ENCODE measurements at regions not wholly inside any gene's neighbourhood (a gene's known extent, or its start where the extent isn't known, plus 50 kb on each side); places are given as distances from the start of the nearest gene placed in this dataset.
"Not testable (repeated sequence)": the region's sequence is repeated elsewhere in the genome, so short reads cannot be mapped to it uniquely, and the experiment has no call there.

DNA sequence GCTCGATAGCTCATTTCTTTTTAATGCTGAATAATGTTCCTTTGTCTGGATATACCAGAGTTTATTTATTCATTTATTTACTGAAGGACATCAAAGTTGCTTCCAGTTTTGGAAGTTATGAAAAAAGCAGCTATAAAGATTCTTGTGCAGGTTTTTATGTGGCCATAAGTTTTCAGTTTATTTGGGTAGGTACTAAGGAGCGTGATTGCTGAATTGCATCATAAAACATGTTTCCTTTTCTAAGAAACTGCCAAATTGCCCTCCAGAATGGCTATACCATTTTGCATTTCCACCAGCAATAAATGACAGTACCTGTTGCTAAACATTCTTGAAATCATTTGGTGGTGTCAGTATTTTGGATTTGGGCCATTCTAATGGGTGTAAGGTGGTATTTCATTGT lies 1067.7 kb upstream of the SPRY2 start:
- no peak for DNase-seq

DNA sequence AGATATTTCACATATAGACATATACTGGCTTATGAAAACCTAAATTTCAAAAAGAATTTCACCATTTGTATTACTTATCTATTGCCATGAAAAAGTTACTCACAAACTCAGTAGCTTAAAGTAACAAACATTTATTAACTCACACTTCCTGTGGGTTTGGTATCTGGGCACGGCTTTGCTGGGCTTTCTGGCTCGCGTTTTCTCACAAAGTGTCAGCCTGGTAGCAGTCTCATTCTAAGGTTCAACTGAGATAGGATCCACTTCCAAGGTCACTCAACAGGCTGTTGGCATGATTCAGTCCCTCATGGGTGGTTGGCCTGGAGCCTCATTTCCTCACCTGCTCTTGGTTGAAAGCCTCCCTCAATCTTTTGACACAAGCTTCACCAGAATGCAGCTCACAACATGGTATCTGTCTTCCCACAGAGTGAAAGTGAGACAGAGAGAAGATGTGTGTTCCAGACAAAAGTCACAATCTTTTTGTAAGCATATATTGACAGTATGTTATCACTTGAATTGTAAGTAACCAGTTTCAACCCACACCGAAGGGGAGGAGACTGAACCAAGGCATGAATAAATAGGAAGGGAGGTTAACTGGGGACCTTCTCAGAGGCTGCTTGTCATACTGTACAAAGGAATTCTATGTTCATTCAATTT lies 1065.8 kb upstream of the SPRY2 start:
- no peak for DNase-seq

DNA sequence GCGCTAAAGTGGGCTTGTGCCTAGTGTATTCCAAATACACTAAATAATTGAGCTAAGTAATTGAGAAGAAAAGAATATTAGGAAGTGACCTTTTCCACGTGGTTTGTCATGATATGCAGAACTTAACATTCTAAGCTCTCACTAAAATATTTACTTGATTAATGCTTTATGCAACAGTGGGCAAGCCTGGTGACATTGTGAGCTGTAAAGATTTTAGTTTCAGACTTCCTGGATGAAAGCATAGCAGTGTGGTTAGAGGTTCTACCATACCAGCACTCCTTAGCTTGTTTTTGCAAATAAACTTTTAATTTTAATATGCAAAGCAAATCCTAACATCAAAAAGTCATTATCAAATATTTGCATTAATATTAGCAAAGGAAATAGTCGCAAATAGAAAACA lies 1065.1 kb upstream of the SPRY2 start:
- no peak for DNase-seq

- no peak for DNase-seq
These were observed 1055.3 kb upstream of the SPRY2 start for GRCh38 chr13:81396192-81396591.

GRCh38 chr13:81395368-81395767 lies 1054.4 kb upstream of the SPRY2 start:
- no peak for DNase-seq

GRCh38 chr13:81394640-81395039 lies 1053.7 kb upstream of the SPRY2 start:
- DNase-seq: no peak

DNA sequence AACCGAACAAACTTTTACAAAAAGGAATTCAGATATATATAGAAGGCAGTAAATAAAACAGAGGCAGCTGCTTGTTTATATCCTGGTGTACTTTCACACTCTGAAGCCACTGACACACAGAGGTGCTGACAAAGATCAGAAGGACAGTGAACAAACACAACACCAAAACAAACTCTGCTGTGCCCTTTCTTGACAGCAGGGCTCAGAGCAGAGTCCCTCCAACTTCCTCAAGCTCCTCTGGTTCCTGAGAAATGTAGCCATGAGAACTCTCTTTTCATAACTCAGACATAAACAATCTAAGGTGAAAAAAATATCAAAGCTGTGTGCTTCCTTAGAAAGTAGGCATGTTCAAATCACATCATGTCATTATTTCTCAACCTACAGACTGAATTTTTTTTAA lies 1052.8 kb upstream of the SPRY2 start:
- no peak for DNase-seq

DNA sequence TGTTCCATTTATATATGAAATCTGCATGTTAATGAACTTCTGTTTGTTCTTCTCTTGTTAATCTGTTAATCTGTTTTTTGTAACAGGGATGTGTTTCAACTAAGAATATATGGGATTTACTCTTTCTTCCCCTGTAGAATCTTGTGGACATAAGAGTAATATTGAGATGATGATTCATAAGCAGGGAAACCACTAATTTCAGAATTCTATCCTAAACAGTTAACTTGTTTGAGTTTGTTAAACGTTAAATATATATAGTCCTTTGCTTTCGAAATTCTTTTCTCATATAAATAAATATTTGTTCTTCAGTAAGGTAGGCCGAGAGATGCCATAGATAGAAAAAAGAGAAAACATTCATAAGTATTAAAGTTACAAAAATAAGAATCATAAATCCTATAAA lies 1052.2 kb upstream of the SPRY2 start:
- no peak for DNase-seq

GRCh38 chr13:81388400-81388799 lies 1047.5 kb upstream of the SPRY2 start:
- no peak for DNase-seq

- no peak for DNase-seq
These were observed 1042.5 kb upstream of the SPRY2 start for GRCh38 chr13:81383444-81383843.

DNA sequence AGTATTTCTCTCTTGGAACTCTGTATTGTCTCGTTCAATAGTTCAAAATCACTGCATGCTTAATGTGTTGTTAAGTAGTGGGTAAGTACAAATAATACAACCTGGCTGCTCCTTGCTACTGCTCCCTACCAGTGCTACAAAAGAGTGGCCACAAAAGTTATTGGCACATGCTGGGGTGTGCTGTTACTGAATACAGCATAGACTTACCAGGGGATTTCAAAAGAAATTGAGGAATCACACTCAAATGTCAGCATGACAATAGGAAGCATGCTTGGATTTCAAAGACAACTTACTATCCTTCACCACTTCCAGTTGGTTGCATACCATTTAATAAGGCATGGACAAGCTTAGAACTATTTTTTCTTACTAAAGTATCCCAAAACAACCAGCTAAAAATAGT lies 1041.3 kb upstream of the SPRY2 start:
- no peak for DNase-seq

- DNase-seq: no peak
These were observed 1040.6 kb upstream of the SPRY2 start for GRCh38 chr13:81381560-81381959.

- DNase-seq: no peak
These were observed 1038.3 kb upstream of the SPRY2 start for GRCh38 chr13:81379183-81379582.

GRCh38 chr13:81377921-81378320 lies 1037.0 kb upstream of the SPRY2 start:
- no peak for DNase-seq

DNA sequence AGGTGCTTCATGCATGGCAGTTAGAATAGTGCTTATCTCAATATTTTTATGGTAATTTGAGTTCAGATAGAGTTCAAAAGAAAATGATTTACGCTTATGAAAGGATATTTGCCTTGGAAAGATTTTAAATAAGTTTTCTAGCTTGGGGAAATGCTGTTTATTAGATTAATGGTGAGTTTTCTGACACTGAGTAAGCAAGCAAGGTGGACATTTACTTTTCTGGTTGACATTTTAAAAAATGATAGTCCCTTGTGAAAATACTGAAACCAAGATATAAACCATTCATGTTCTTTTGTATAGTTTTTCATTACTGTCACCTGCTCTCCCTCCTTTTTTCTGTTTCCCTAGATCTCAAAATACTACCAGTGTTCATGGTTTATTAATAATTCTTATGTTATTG lies 1034.8 kb upstream of the SPRY2 start:
- DNase-seq: no peak

GRCh38 chr13:81362711-81363110 lies 1021.8 kb upstream of the SPRY2 start:
- not testable (repeated sequence) for DNase-seq

GRCh38 chr13:81350056-81350455 lies 1009.1 kb upstream of the SPRY2 start:
- DNase-seq: no peak

GRCh38 chr13:81340118-81341069 lies 999.5 kb upstream of the SPRY2 start:
- not testable (repeated sequence) for DNase-seq

- not testable (repeated sequence) for DNase-seq
These were observed 998.7 kb upstream of the SPRY2 start for GRCh38 chr13:81339666-81340065.

DNA sequence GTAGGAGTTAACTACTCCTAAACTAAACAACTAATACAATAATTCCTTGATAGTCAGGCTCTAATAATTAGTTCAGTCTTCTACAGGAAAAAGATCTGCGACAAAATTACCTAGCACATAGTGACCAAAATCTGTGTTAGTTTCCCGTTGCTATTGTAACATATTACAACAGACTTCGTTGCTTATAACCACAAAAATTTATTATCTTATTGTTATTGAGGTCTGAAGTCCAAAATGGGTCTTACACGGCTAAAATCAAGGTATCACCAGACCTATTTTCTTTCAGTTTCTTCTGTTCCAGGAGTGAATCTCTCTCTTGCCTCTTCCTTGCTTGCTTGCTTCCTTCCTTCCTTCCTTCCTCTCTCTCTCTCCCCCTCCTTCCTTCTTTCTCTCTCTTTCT lies 993.6 kb upstream of the SPRY2 start:
- DNase-seq: no peak

GRCh38 chr13:81326913-81327312 lies 986.0 kb upstream of the SPRY2 start:
- DNase-seq: no peak

DNA sequence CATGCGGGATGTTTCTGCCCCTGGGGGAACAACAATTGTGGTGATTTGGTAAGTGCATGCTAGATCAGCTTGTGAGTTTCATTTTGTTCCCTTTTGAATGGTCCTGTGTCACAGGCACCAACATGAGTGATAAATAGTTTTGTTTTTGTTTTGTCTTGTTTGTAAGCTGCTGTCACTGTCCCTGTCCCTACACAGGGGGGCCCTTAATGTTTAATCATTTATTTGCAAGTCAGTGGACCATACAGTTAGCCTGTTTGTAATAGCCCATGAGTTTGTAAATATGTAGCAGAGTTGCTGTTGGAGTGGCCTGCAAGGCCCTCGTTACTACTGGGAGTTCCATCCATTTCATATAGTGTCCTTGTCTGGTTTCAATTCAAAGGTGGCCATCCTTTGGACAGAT lies 979.6 kb upstream of the SPRY2 start:
- DNase-seq: no peak

DNA sequence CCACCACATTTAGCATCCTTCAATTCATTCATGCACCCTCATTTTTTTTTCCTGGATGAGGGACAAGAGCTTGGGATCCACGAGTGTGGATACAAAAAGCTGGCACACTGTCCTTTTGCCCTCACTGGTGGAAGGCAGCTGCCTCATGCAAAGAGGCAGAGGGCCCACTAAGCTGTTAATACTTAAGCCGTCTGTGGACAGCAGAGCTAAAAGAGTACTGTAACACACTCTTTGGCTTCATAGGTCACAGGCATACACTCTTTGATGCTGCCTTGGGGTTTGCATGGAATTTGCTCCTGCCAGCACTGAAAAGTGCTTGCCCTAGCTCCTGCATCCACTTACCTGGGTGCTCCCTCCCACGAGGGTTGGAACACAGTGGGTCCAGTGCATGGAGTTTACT lies 978.4 kb upstream of the SPRY2 start:
- DNase-seq: no peak

Data from anterior cingulate cortex (tissue), 58 donors.